ENCODE measurements at regions not wholly inside any gene's neighbourhood (a gene's known extent, or its start where the extent isn't known, plus 50 kb on each side); places are given as distances from the start of the nearest gene placed in this dataset.

DNA sequence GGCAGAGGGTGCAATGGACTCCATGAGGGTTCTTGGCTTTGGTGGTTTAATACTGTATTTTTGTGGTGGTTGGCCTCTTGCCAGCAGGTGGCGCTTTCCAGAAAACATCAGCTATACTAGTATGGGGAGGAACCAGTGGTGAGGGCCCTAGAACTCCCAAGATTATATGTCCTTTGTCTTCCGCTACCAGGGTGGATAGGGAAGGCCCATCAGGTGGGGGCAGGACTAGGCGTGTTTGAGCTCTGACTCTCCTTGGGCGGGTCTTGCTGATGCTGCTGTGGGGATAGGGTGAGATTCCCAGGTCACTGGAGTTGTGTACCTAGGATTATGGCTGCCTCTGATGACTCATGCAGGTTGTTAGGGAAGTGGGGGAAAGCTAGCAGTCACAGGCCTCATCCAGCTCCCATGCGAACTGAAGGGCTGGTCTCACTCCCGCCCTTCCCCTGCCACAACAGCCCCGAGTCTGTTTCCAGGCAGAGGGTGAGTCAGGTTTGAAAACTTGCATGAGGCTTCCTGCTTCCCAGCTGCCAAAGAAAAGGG lies 357.7 kb downstream of the OTOL1 start:
- TF ChIP-seq, protein P1, sequence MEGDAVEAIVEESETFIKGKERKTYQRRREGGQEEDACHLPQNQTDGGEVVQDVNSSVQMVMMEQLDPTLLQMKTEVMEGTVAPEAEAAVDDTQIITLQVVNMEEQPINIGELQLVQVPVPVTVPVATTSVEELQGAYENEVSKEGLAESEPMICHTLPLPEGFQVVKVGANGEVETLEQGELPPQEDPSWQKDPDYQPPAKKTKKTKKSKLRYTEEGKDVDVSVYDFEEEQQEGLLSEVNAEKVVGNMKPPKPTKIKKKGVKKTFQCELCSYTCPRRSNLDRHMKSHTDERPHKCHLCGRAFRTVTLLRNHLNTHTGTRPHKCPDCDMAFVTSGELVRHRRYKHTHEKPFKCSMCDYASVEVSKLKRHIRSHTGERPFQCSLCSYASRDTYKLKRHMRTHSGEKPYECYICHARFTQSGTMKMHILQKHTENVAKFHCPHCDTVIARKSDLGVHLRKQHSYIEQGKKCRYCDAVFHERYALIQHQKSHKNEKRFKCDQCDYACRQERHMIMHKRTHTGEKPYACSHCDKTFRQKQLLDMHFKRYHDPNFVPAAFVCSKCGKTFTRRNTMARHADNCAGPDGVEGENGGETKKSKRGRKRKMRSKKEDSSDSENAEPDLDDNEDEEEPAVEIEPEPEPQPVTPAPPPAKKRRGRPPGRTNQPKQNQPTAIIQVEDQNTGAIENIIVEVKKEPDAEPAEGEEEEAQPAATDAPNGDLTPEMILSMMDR (IDR thresholded peaks at IDR 0.05), result peak in 1 of 5 experiments; percentile 9
- TF ChIP-seq POLR2A (IDR thresholded peaks at IDR 0.05), result no peak

All from tibial nerve (tissue), 3 donors.